ENCODE measurements at regions not wholly inside any gene's neighbourhood (a gene's known extent, or its start where the extent isn't known, plus 50 kb on each side); places are given as distances from the start of the nearest gene placed in this dataset.

DNA sequence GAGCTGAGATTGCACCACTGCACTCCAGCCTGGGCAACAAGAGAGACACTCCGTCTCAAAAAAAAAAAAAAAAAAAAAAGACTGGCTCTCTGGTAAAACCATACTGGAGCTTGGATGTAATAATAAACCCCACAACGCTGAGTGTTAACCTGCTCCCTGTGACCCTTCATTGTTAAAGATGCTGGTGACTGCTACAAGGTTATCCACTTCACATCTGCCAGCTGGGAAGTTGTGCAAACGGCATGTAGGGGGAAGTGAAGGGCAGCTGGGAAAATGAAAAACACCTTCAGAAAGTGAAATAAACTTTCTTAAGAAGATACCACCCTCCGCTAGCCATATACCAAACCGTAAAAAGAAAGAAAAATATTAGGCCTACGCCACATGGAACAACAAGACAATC is 131.0 kb upstream of the NUDT7 start:
- Mint-ChIP-seq H3K4me3 (no peak overlapping the region), H3K4me1 (no peaks in the 10 kb centered on the region), H3K36me3 (ENCODE audit: low read depth) (no peaks in the 10 kb centered on the region), H3K9me3 (no peaks in the 10 kb centered on the region), H3K27me3 (no peaks in the 10 kb centered on the region), H3K27ac (no peak overlapping the region)
- no peak for DNase-seq
- intact Hi-C loops (cut with micrococcal nuclease), result no loop called here

DNA sequence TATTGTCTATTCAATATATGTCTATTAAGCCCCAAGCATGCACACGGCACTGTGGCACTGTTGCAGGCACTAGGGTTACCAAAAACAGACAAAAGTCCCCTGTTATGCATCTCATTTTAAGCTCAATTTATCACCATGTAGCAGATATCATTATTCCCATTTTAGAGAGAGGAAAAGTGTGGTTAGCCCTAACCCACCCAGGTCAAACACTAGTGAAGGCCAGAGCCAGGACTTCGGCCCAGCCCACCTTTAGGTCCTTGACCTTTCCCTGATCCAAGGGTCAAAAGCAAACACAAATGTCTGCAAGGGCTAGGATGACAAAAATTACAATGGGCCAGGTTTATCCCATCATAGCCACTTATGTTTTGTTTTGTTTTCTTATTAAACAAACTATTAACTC is 130.3 kb upstream of the NUDT7 start:
- intact Hi-C loops (cut with micrococcal nuclease), result no loop called here
- no peaks in the 10 kb centered on the region for H3K9me3 Mint-ChIP-seq
- H3K36me3 Mint-ChIP-seq (ENCODE audit: low read depth), result no peaks in the 10 kb centered on the region

DNA sequence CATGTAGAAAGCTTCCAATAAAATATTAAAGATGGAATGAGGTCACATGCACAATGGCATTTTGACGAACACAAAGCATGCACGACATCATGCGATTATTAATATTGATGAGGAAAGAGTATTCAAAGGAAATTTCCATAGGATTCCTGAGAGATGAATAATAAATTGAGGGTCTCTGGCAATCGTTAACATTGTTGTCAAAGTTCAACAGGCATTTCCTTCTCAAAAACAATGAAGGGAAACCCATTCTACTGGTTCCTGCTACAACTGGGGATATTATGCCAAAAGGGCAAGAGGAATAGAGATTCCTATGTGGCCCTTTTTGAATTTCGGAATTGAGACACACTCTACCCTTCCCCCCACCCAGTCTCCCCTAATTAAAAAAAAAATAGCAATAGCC is 128.3 kb upstream of the NUDT7 start:
- Mint-ChIP-seq H3K4me3 (no peak overlapping the region), H3K4me1 (no peaks in the 10 kb centered on the region), H3K27me3 (peaks cover 8% of the 10 kb centered on the region), H3K27ac (no peak overlapping the region), H3K9me3 (no peaks in the 10 kb centered on the region), H3K36me3 (ENCODE audit: low read depth) (no peaks in the 10 kb centered on the region)
- intact Hi-C loops (cut with micrococcal nuclease), result no loop called here
- DNase-seq, result no peak

More for the DNA sequence above, 130.3 kb upstream of the NUDT7 start:
- H3K27me3 Mint-ChIP-seq, result peaks cover 2% of the 10 kb centered on the region
- no peak overlapping the region for H3K27ac Mint-ChIP-seq
- H3K4me1 Mint-ChIP-seq, result no peaks in the 10 kb centered on the region
- no peak for DNase-seq
- no peak overlapping the region for H3K4me3 Mint-ChIP-seq

DNA sequence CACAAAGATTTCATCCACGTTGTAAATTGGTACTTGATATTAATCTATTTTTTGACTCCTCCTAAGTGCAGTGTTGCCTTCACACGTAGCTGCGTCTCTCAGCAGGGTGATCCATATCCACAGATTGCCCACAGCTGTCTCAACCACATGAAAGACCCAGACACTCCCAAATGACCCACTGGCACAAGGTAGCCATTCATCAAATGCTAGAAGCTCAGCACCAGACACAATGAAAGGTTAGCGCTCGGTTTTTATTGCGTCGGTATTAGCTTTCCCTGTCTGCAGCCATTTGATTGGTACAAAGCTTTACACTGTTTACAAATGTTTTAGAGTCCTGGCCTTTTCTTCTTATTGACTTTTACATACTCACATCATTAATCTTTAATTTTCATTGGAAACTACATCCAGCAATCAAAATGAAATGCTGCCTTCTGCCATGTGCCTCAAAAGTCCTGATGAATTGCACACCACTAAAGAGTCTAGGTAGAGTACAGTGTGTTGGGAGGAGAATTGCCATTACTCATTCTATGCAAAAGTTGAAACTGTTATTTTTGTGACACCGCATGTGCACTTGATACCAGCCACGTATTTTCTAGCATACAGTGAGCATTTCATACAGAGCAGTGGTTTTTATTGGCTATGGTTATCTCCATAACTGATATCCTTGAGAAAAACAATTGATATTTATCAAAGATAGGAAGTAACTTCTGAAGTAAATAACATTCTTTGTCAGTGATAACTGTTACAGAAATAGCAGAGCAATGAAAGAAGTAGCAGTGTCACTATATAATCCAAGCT is 127.3 kb upstream of the NUDT7 start:
- peaks cover 8% of the 10 kb centered on the region for H3K27me3 Mint-ChIP-seq
- no peak overlapping the region for H3K4me3 Mint-ChIP-seq
- H3K36me3 Mint-ChIP-seq (ENCODE audit: low read depth), result no peaks in the 10 kb centered on the region
- H3K9me3 Mint-ChIP-seq, result no peaks in the 10 kb centered on the region
- intact Hi-C loops (cut with micrococcal nuclease), result no loop called here
- H3K4me1 Mint-ChIP-seq, result no peaks in the 10 kb centered on the region
- no peak overlapping the region for H3K27ac Mint-ChIP-seq
- DNase-seq, result no peak

DNA sequence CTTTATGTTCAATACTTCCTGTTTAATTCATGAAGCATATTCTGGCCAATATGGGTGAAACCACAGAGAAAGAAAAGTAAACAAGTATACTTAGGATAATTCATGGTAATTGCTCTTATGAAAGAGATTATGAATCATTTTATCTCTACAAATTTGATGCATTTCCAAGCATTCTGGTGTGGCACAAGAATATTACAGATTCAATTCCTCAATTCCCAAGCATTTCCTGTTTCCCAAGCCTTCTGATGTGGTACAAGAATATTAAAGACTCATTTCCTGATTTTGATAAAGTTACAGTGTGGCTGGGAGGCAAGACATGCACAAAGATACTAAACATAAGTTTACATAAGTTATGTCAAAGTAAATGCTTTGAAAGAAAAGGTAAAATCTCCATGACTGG is 126.1 kb upstream of the NUDT7 start:
- H3K9me3 Mint-ChIP-seq, result no peaks in the 10 kb centered on the region
- H3K4me3 Mint-ChIP-seq, result no peak overlapping the region
- H3K27ac Mint-ChIP-seq, result no peak overlapping the region
- DNase-seq, result no peak
- intact Hi-C loops (cut with micrococcal nuclease), result no loop called here
- no peaks in the 10 kb centered on the region for H3K36me3 Mint-ChIP-seq (ENCODE audit: low read depth)
- H3K4me1 Mint-ChIP-seq, result no peaks in the 10 kb centered on the region
- H3K27me3 Mint-ChIP-seq, result peaks cover 8% of the 10 kb centered on the region

DNA sequence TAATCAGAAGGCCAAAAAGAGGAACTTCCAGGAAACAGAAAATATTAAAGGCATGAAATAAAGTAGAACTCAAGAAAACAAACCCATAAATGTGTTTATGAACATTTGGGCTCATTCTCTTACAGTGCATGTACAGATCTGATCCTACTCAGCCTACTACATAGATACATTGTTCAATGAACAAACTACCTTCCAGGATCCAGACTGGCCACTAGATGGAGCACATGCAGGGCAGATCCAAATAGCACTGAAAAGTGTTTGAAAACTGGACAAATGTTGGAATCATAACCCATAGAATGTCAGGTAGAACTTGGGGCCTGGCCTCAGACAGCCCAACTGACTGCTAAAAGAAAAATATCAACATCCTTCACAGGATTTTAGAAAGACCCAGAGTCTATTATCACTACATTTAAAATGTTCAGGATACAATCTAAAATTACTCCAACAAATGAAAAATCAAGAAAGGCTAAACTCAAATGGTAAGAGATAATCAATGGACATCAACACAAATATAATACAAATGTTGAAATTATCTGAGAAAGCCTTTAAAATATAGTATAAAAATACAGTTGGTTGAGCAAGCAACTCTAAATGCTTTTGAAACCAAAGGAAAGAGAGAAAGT is 122.4 kb upstream of the NUDT7 start:
- Mint-ChIP-seq H3K36me3 (ENCODE audit: low read depth) (no peaks in the 10 kb centered on the region), H3K27me3 (peaks cover 8% of the 10 kb centered on the region), H3K27ac (no peak overlapping the region), H3K4me1 (no peaks in the 10 kb centered on the region), H3K4me3 (no peak overlapping the region), H3K9me3 (no peaks in the 10 kb centered on the region)
- intact Hi-C loops (cut with micrococcal nuclease), result no loop called here
- peak; percentile 65 for DNase-seq

DNA sequence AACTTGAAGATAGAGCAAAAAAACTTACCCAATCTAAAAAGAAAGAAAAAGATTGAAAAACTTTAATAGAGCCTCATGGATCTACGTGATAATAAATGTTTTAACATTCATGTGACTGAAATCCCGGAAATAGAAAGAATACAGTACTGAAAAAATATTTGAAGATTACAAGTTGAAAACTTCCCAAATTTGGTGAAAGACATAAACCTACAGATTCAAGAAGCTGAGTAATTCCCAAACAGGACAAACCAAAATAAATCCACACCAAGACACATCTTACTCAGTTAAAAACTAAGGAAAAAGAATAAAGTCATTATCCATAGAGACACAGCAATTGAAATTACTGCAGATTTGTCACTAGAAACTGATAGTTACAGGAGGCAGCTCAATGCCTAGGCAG is 121.8 kb upstream of the NUDT7 start:
- Mint-ChIP-seq H3K27me3 (peaks cover 8% of the 10 kb centered on the region), H3K27ac (no peak overlapping the region)
- intact Hi-C loops (cut with micrococcal nuclease), result no loop called here

DNA sequence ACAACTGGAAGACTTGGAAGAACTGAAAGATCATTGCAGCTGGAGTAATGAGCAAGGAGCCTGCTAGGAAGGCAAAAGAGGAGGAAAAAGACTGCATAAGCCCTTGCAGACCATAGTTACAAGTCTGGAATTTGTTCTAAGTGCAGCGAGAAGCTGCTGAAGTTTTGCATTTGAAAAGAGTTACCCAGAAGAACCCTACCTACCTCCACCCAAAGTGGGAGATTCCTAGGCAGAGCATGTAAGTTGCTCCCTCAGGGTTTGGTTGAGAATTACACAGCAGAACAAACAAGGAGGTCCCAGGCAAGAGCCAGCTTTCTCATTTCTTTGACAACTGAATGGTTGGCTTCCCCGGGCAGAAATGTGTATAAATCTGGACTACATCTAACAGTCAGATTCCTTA is 118.7 kb upstream of the NUDT7 start:
- Mint-ChIP-seq H3K27me3 (peaks cover 5% of the 10 kb centered on the region), H3K27ac (no peak overlapping the region), H3K4me3 (no peak overlapping the region), H3K36me3 (ENCODE audit: low read depth) (no peaks in the 10 kb centered on the region), H3K4me1 (no peaks in the 10 kb centered on the region), H3K9me3 (no peaks in the 10 kb centered on the region)
- intact Hi-C loops (cut with micrococcal nuclease), result no loop called here
- no peak for DNase-seq

More for the DNA sequence above, 121.8 kb upstream of the NUDT7 start:
- Mint-ChIP-seq H3K36me3 (ENCODE audit: low read depth) (no peaks in the 10 kb centered on the region), H3K4me1 (no peaks in the 10 kb centered on the region), H3K4me3 (no peak overlapping the region), H3K9me3 (no peaks in the 10 kb centered on the region)
- no peak for DNase-seq

DNA sequence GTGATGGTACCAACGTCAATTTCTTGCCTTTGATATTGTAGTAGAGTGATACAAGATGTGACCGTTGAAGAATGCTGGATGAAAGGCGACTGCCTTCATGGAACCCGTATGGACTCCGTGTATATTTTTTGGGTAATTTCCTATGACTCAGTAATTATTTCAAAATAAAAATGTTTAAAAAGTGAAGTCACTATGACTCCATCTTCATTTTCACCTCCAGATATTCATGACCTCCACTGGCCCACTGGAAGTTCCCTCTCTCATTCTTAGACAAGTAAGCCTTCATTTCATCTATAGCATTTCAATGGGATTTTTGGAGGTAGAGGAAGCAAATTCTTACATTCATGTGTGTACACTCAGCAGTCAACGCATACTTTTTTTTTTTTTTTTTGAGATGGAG is 111.8 kb upstream of the NUDT7 start:
- Mint-ChIP-seq H3K27me3 (peaks cover 1% of the 10 kb centered on the region), H3K9me3 (no peaks in the 10 kb centered on the region), H3K36me3 (ENCODE audit: low read depth) (no peaks in the 10 kb centered on the region), H3K4me1 (no peaks in the 10 kb centered on the region), H3K27ac (no peak overlapping the region), H3K4me3 (no peak overlapping the region)
- DNase-seq, result no peak
- intact Hi-C loops (cut with micrococcal nuclease), result no loop called here

DNA sequence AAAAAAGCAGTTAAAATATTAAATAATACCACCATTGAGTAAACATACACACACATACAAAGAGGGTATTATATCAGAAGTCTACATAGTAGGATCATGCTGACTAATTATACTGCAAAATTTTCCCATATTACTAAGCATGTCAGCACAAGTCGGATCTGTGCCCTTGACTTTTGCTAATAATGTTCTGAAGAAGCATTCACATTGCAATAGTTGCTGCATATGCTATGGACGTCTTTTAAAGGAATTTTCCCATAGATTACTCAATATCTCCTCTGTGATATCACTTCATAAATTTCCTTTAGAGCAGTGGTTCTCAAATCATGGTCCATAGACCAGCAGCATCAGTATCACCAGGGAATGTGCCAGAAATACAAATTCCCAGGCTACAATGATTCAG is 110.9 kb upstream of the NUDT7 start:
- DNase-seq, result no peak
- intact Hi-C loops (cut with micrococcal nuclease), result no loop called here
- Mint-ChIP-seq H3K36me3 (ENCODE audit: low read depth) (no peaks in the 10 kb centered on the region), H3K9me3 (no peaks in the 10 kb centered on the region), H3K27me3 (peaks cover 1% of the 10 kb centered on the region), H3K27ac (no peak overlapping the region), H3K4me1 (no peaks in the 10 kb centered on the region), H3K4me3 (no peak overlapping the region)

DNA sequence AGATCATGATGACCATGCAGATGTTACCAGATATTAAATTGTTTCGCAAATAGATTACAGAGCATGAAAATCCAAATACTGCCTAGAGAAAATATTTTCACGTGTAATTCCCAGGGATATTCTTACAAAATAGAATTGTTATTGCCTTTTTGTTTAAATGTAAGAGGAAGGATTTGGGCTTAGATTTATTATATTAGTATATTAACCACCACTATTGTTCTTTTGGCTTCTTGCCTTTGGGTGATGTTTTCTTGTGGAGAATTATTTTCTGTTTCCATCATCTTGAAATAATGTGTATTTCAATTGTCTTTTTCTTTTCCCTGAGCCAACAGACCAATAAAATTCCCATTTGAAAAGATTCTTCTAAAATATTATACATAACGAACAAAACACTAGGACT is 109.7 kb upstream of the NUDT7 start:
- Mint-ChIP-seq H3K27me3 (no peaks in the 10 kb centered on the region), H3K27ac (no peak overlapping the region), H3K36me3 (ENCODE audit: low read depth) (no peaks in the 10 kb centered on the region), H3K4me1 (no peaks in the 10 kb centered on the region), H3K9me3 (no peaks in the 10 kb centered on the region), H3K4me3 (no peak overlapping the region)
- intact Hi-C loops (cut with micrococcal nuclease), result no loop called here
- DNase-seq, result no peak

DNA sequence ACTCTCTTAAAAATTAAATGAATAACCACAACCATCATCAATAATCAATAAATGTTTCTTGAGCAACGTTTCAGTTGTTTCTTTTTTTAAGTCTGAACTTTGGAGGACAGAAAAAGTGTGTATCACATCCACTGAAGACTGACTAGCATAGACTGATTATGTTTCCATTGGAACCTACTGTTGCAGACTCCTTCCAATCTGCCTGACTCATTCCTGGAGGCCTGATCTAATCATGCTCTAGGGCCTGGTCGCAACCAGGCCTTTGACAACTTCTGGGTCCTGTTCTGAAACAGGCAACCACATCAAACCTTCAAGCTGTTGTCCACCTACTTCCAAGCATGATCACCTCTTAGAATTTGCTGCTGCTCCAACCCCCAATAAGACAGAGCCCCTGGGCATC is 109.2 kb upstream of the NUDT7 start:
- no peaks in the 10 kb centered on the region for H3K9me3 Mint-ChIP-seq
- no peak overlapping the region for H3K27ac Mint-ChIP-seq
- H3K36me3 Mint-ChIP-seq (ENCODE audit: low read depth), result no peaks in the 10 kb centered on the region
- no peaks in the 10 kb centered on the region for H3K27me3 Mint-ChIP-seq
- no peak for DNase-seq
- intact Hi-C loops (cut with micrococcal nuclease), result no loop called here
- no peaks in the 10 kb centered on the region for H3K4me1 Mint-ChIP-seq
- H3K4me3 Mint-ChIP-seq, result no peak overlapping the region

DNA sequence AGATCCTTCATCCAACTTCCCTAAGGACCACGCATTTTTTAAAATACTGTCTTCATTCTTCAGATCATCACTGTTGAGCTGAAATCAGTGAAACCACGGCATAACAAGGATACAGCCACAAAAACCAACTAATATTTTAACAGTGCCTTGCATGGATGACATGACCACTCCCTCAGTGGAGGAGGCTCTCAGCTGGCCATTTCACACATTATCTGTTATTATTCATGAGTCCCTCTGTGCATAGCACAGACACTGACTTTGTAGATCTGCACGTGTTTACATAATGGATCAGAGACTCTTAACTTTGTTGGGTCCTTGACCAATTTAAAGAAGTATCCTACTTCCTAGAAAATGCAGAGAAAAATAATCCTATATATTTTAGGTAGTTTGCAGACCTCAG is 104.8 kb upstream of the NUDT7 start:
- no peak for DNase-seq
- Mint-ChIP-seq H3K4me3 (no peak overlapping the region), H3K27me3 (no peaks in the 10 kb centered on the region), H3K27ac (no peak overlapping the region), H3K4me1 (no peaks in the 10 kb centered on the region), H3K36me3 (ENCODE audit: low read depth) (no peaks in the 10 kb centered on the region), H3K9me3 (no peaks in the 10 kb centered on the region)
- intact Hi-C loops (cut with micrococcal nuclease), result no loop called here

DNA sequence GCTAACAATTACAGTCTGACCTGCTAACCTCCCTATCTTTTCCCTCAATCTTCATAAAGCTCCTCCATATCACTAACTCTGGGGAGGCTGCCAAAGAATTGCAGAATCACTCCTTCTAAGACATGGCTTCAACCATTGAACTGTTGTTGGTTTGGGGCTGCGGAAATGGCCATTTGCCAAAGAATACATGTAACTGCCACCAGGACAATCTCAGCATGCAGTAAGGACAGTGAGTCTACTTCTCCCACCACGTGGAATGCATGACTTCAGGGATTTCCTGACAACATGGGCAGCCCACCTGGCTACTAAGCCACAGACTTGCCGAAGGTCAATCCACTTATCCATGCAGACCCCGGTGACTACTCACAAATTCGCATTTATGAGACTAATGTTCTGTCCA is 104.3 kb upstream of the NUDT7 start:
- intact Hi-C loops (cut with micrococcal nuclease), result no loop called here
- no peak for DNase-seq
- Mint-ChIP-seq H3K4me1 (no peaks in the 10 kb centered on the region), H3K27me3 (no peaks in the 10 kb centered on the region), H3K4me3 (no peak overlapping the region), H3K27ac (no peak overlapping the region), H3K36me3 (ENCODE audit: low read depth) (no peaks in the 10 kb centered on the region), H3K9me3 (no peaks in the 10 kb centered on the region)

DNA sequence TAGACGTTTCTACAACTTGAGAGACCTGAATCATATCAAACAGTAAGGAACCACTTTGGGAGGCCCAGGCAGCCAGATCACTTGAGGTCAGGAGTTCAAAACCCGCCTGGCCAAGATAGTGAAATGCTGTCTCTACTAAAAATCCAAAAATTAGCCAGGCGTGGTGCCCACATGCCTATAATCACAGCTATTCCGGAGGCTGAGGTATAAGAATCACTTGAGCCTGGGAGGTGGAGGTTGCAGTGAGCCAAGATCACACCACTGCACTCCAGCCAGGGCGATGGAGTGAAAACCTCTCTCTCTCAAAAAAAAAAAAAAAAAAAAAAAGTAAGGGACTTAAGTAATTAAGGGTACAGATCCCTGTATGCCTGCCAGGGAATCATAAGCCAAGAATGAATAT is 103.4 kb upstream of the NUDT7 start:
- no peaks in the 10 kb centered on the region for H3K36me3 Mint-ChIP-seq (ENCODE audit: low read depth)
- H3K27ac Mint-ChIP-seq, result no peak overlapping the region
- intact Hi-C loops (cut with micrococcal nuclease), result no loop called here
- H3K27me3 Mint-ChIP-seq, result no peaks in the 10 kb centered on the region
- H3K9me3 Mint-ChIP-seq, result no peaks in the 10 kb centered on the region
- no peak overlapping the region for H3K4me3 Mint-ChIP-seq
- no peaks in the 10 kb centered on the region for H3K4me1 Mint-ChIP-seq
- DNase-seq, result no peak
